ENCODE measurements at regions not wholly inside any gene's neighbourhood (a gene's known extent, or its start where the extent isn't known, plus 50 kb on each side); places are given as distances from the start of the nearest gene placed in this dataset.

GRCh38 chr16:49103298-49103697 lies 178.3 kb downstream of the CBLN1 start:
- TF ChIP-seq CTCF (IDR thresholded peaks at IDR 0.05), result no peak
- no peak for TF ChIP-seq POLR2A (IDR thresholded peaks at IDR 0.05; ENCODE audit: low read depth)
